GM13977 (cell line): ENCODE measurements at regions not wholly inside any gene's neighbourhood (a gene's known extent, or its start where the extent isn't known, plus 50 kb on each side); places are given as distances from the start of the nearest gene placed in this dataset.

Source experiments
- DNase-seq: peaks from one replicate; pipeline ENCODE4 v3.0.0; 2012; ENCODE audit warnings: low spot score
- CTCF ChIP-seq: IDR thresholded peaks from 2 replicates; pipeline ENCODE4 v1.5.1; 2012; ENCODE audit warnings: mild to moderate bottlenecking, control low read depth; ENCODE audit not compliant: insufficient read depth; ENCODE audit errors: extremely low read depth, missing control alignments
- in situ Hi-C: fragments of 300-500 bp; cut with MboI; formaldehyde crosslinking; loops from one replicate; pipeline ENCODE4 v1.12.0; 2022; ENCODE audit warnings: low sequenced_read_pairs, low pct_unique_long_range_greater_than_20kb, mixed read lengths, inconsistent platforms; ENCODE audit not compliant: unreplicated experiment

- in situ Hi-C loops = no loop called here
- no peak for TF ChIP-seq CTCF
- no peak for DNase-seq
These were observed 1571.9 kb downstream of the ADGRL3 start for GRCh38 chr4:62771983-62772557.

GRCh38 chr4:62740296-62740695 lies 1540.2 kb downstream of the ADGRL3 start:
- no peak for TF ChIP-seq CTCF
- no peak for DNase-seq
- in situ Hi-C loops = no loop called here

GRCh38 chr4:62717154-62717553 lies 1517.0 kb downstream of the ADGRL3 start:
- no peak for DNase-seq
- in situ Hi-C loops = no loop called here
- no peak for TF ChIP-seq CTCF

- in situ Hi-C loops = no loop called here
- TF ChIP-seq CTCF = no peak
- DNase-seq = no peak
These were observed 1511.4 kb downstream of the ADGRL3 start for GRCh38 chr4:62711575-62711974.

- in situ Hi-C loops = no loop called here
- TF ChIP-seq CTCF = peak; percentile 54
- DNase-seq = peak; percentile 27
These were observed 1509.6 kb downstream of the ADGRL3 start for GRCh38 chr4:62709618-62710252.

- TF ChIP-seq CTCF = no peak
- in situ Hi-C loops = no loop called here
- DNase-seq = no peak
These were observed 1506.3 kb downstream of the ADGRL3 start for GRCh38 chr4:62706423-62706822.
